ENCODE measurements at regions not wholly inside any gene's neighbourhood (a gene's known extent, or its start where the extent isn't known, plus 50 kb on each side); places are given as distances from the start of the nearest gene placed in this dataset.
"Not testable (repeated sequence)": the region's sequence is repeated elsewhere in the genome, so short reads cannot be mapped to it uniquely, and the experiment has no call there.

- not testable (repeated sequence) for DNase-seq (ENCODE audit: low read depth in 2 of 2)
Observed at GRCh38 chrX:132302687-132303086, 83.4 kb upstream of the RAP2C start.

- no peak for DNase-seq (ENCODE audit: low read depth in 2 of 2)
Observed at GRCh38 chrX:132294776-132295495, 75.7 kb upstream of the RAP2C start.

GRCh38 chrX:132294192-132294591, 74.9 kb upstream of the RAP2C start:
- no peak for DNase-seq (ENCODE audit: low read depth in 2 of 2)

GRCh38 chrX:132292793-132293192, 73.5 kb upstream of the RAP2C start:
- DNase-seq (ENCODE audit: low read depth in 2 of 2) = peak; percentile 38 to 41

GRCh38 chrX:132277953-132278614, 58.8 kb upstream of the RAP2C start:
- no peak for DNase-seq (ENCODE audit: low read depth in 2 of 2)

- no peak for DNase-seq (ENCODE audit: low read depth in 2 of 2)
Observed at GRCh38 chrX:132272826-132273225, 53.6 kb upstream of the RAP2C start.

GRCh38 chrX:132271311-132271778, 52.1 kb upstream of the RAP2C start:
- no peak for DNase-seq (ENCODE audit: low read depth in 2 of 2)

- no peak for DNase-seq (ENCODE audit: low read depth in 2 of 2)
Observed at GRCh38 chrX:132270699-132271098, 51.5 kb upstream of the RAP2C start.

- no peak for DNase-seq (ENCODE audit: low read depth in 2 of 2)
Observed at GRCh38 chrX:132270021-132270420, 50.8 kb upstream of the RAP2C start.

Data from dermis microvascular lymphatic vessel endothelial cell (primary cell).